Smooth muscle cell (in vitro differentiated cells): ENCODE measurements at regions not wholly inside any gene's neighbourhood (a gene's known extent, or its start where the extent isn't known, plus 50 kb on each side); places are given as distances from the start of the nearest gene placed in this dataset.
A peak's percentile ranks its signal among the peaks of the same experiment; 100 is the strongest.

Experiments used
- DNase-seq: peaks from one replicate; lab custom pipeline; 2025; ENCODE audit not compliant: unreplicated experiment; lab: John Stamatoyannopoulos, UW
- H2AFZ ChIP-seq: fragments of 200-600 bp; sonication (generic); 2 replicates; pipeline ENCODE4 v1.6.0; 2016; ENCODE audit warnings: antibody characterized with exemption, low read depth, mild to moderate bottlenecking
- H3F3A ChIP-seq: fragments of 200-600 bp; sonication (generic); 2 replicates; pipeline ENCODE4 v1.6.0; 2017; ENCODE audit warnings: antibody characterized with exemption, low read depth
- H3K27ac ChIP-seq: fragments of 200-600 bp; sonication (generic); 2 replicates; pipeline ENCODE4 v1.5.1; 2016; ENCODE audit warnings: low read depth, mild to moderate bottlenecking
- H3K27me3 ChIP-seq: fragments of 200-600 bp; sonication (generic); 2 replicates; pipeline ENCODE4 v1.6.1; 2016; ENCODE audit warnings: low read depth, mild to moderate bottlenecking
- H3K36me3 ChIP-seq: fragments of 200-600 bp; sonication (generic); 2 replicates; pipeline ENCODE4 v1.5.1; 2016; ENCODE audit warnings: low read depth
- H3K4me1 ChIP-seq: fragments of 200-600 bp; sonication (generic); 2 replicates; pipeline ENCODE4 v1.5.1; 2016; ENCODE audit warnings: low read depth
- H3K4me2 ChIP-seq: fragments of 200-600 bp; sonication (generic); 2 replicates; pipeline ENCODE4 v1.6.0; 2016; ENCODE audit warnings: mild to moderate bottlenecking
- H3K4me3 ChIP-seq: fragments of 200-600 bp; sonication (generic); 2 replicates; pipeline ENCODE4 v1.5.1; 2016; ENCODE audit warnings: mild to moderate bottlenecking
- H3K79me2 ChIP-seq: fragments of 200-600 bp; sonication (generic); 2 replicates; pipeline ENCODE4 v1.6.0; 2016; ENCODE audit warnings: low read depth, mild to moderate bottlenecking
- H3K9ac ChIP-seq: fragments of 200-600 bp; sonication (generic); 2 replicates; pipeline ENCODE4 v1.6.0; 2016; ENCODE audit warnings: low read depth
- H3K9me3 ChIP-seq: fragments of 200-600 bp; sonication (generic); replicated peaks from 2 replicates; pipeline ENCODE4 v1.5.1; 2016; ENCODE audit warnings: low read depth
- H4K20me1 ChIP-seq: fragments of 200-600 bp; sonication (generic); 2 replicates; pipeline ENCODE4 v1.6.0; 2016; ENCODE audit warnings: low read depth
- WGBS: methylation state at CpG from one replicate; pipeline ENCODE4 v1.1.7; 2016; ENCODE audit warnings: low lambda C conversion rate; 5-methylcytosine and 5-hydroxymethylcytosine counted together
- TF ChIP-seq, protein P1 (sequence below): fragments of 200-600 bp; sonication (generic); IDR thresholded peaks from 2 replicates; pipeline ENCODE4 v1.5.1; 2017; ENCODE audit warnings: borderline replicate concordance, mild to moderate bottlenecking, antibody characterized with exemption; ENCODE audit not compliant: insufficient read depth, poor library complexity, severe bottlenecking

GRCh38 chr18:4870177-4870773 lies 326.8 kb downstream of the AKAIN1 start:
- 84% methylated on average over 4 of the region's 4 CpGs for WGBS
- Histone ChIP-seq H3K4me2 (no peak overlapping the region), H4K20me1 (no peaks in the 10 kb centered on the region), H3K27ac (peak overlapping the region; percentile 66), H3F3A (no peaks in the 10 kb centered on the region), H3K9ac (no peak overlapping the region), H3K27me3 (no peaks in the 10 kb centered on the region), H3K36me3 (no peaks in the 10 kb centered on the region), H3K79me2 (no peaks in the 10 kb centered on the region), H2AFZ (no peak overlapping the region), H3K9me3 (no peaks in the 10 kb centered on the region), H3K4me3 (no peak overlapping the region), H3K4me1 (peaks cover 13% of the 10 kb centered on the region)
- DNase-seq = no peak
- TF ChIP-seq, protein P1, sequence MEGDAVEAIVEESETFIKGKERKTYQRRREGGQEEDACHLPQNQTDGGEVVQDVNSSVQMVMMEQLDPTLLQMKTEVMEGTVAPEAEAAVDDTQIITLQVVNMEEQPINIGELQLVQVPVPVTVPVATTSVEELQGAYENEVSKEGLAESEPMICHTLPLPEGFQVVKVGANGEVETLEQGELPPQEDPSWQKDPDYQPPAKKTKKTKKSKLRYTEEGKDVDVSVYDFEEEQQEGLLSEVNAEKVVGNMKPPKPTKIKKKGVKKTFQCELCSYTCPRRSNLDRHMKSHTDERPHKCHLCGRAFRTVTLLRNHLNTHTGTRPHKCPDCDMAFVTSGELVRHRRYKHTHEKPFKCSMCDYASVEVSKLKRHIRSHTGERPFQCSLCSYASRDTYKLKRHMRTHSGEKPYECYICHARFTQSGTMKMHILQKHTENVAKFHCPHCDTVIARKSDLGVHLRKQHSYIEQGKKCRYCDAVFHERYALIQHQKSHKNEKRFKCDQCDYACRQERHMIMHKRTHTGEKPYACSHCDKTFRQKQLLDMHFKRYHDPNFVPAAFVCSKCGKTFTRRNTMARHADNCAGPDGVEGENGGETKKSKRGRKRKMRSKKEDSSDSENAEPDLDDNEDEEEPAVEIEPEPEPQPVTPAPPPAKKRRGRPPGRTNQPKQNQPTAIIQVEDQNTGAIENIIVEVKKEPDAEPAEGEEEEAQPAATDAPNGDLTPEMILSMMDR = no peak

DNA sequence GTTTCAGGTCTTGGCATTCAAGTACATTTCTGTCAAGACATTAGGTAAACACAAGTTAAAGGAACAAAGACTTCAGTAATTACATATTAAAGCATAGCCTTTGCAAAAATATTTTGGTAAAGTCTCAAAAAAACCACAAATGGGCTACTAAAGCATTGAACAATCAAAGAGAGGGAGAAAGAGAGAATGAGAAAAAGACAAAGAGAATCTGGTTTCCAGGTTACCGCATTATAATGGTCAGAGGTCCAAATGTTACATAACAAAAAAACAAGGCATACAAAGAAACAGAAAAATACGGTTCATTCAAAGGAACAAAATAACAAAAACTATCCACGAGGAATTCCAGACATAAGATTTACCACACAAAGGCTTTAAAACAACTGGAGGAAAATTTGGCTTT lies 327.9 kb downstream of the AKAIN1 start:
- Histone ChIP-seq H3K36me3 (no peaks in the 10 kb centered on the region), H3K27me3 (no peaks in the 10 kb centered on the region), H3F3A (no peaks in the 10 kb centered on the region), H2AFZ (no peak overlapping the region), H3K9ac (no peak overlapping the region), H3K9me3 (no peaks in the 10 kb centered on the region), H3K27ac (peak overlapping the region; percentile 66), H3K4me3 (no peak overlapping the region), H3K4me2 (no peak overlapping the region), H3K4me1 (peaks cover 16% of the 10 kb centered on the region), H4K20me1 (no peaks in the 10 kb centered on the region), H3K79me2 (no peaks in the 10 kb centered on the region)
- DNase-seq = no peak
- TF ChIP-seq, protein P1 = no peak
- WGBS = 79% methylated on average over 3 of the region's 3 CpGs

- WGBS = 91% methylated on average over 3 of the region's 3 CpGs
- TF ChIP-seq, protein P1 = no peak
- H3F3A ChIP-seq = no peaks in the 10 kb centered on the region
- peaks cover 4% of the 10 kb centered on the region for H3K4me1 ChIP-seq
- no peak overlapping the region for H3K9ac ChIP-seq
- no peaks in the 10 kb centered on the region for H3K27me3 ChIP-seq
- no peak overlapping the region for H3K4me3 ChIP-seq
- no peaks in the 10 kb centered on the region for H3K79me2 ChIP-seq
- H4K20me1 ChIP-seq = no peaks in the 10 kb centered on the region
- H3K27ac ChIP-seq = no peak overlapping the region
- no peak for DNase-seq
- H2AFZ ChIP-seq = no peak overlapping the region
- no peak overlapping the region for H3K4me2 ChIP-seq
- H3K9me3 ChIP-seq = no peaks in the 10 kb centered on the region
- H3K36me3 ChIP-seq = no peaks in the 10 kb centered on the region
Observed at GRCh38 chr18:4858379-4859127, 338.5 kb downstream of the AKAIN1 start.

- Histone ChIP-seq H3K4me1 (no peaks in the 10 kb centered on the region), H3K79me2 (no peaks in the 10 kb centered on the region), H3F3A (no peaks in the 10 kb centered on the region), H3K4me3 (no peak overlapping the region), H3K27ac (no peak overlapping the region), H3K27me3 (no peaks in the 10 kb centered on the region), H2AFZ (no peak overlapping the region), H3K9me3 (no peaks in the 10 kb centered on the region), H3K36me3 (no peaks in the 10 kb centered on the region), H3K9ac (no peak overlapping the region), H4K20me1 (no peaks in the 10 kb centered on the region), H3K4me2 (no peak overlapping the region)
- DNase-seq = no peak
- TF ChIP-seq, protein P1 = no peak
- WGBS = 27% methylated on average over 1 of the region's 1 CpG
Observed at GRCh38 chr18:4854671-4855070, 342.4 kb downstream of the AKAIN1 start.
